Ovary (tissue), 7 donors: ENCODE measurements at regions not wholly inside any gene's neighbourhood (a gene's known extent, or its start where the extent isn't known, plus 50 kb on each side); places are given as distances from the start of the nearest gene placed in this dataset.

ENCODE experiments used
- DNase-seq, 5 donors: peaks; one replicate each; pipeline ENCODE4 v3.0.0-alpha.2; 2019 to 2020
- H3K27ac ChIP-seq, 2 donors: fragments of 200-600 bp; one replicate each; pipeline versions ENCODE4 v1.5.1 to v1.8.0; 2019 to 2022
- H3K27me3 ChIP-seq: fragments of 200-600 bp; one replicate; pipeline ENCODE4 v1.8.0; 2022
- H3K36me3 ChIP-seq: fragments of 200-600 bp; sonication (generic); one replicate; pipeline ENCODE4 v1.5.1; 2019
- H3K4me1 ChIP-seq: one replicate; pipeline ENCODE4 v1.8.1; 2013; ENCODE audit warnings: mild to moderate bottlenecking, moderate library complexity; ENCODE audit not compliant: insufficient read depth
- H3K4me3 ChIP-seq: fragments of 200-600 bp; sonication (generic); one replicate; pipeline ENCODE4 v1.5.1; 2017
- H3K9me3 ChIP-seq, 2 donors: fragments of 200-600 bp in 1 of 2; sonication (generic) in 1 of 2; one replicate each; pipeline versions ENCODE4 v1.5.1 to v1.8.1; 2013 to 2019; ENCODE audit warnings: mild to moderate bottlenecking in 1 of 2, moderate library complexity in 1 of 2
- CTCF ChIP-seq, 3 donors: fragments of 450-650 bp in 2 of 3; fragments of 200-600 bp in 1 of 3; IDR thresholded peaks; one replicate each; pipeline versions ENCODE4 v1.5.1 to v1.8.0; 2016 to 2022; ENCODE audit warnings: antibody characterized with exemption in 3 of 3, mild to moderate bottlenecking in 1 of 3
- EP300 ChIP-seq: sonication (generic); formaldehyde crosslinking; IDR thresholded peaks from one replicate; pipeline ENCODE4 v1.6.1; 2017; ENCODE audit warnings: antibody characterized with exemption
- POLR2A ChIP-seq: fragments of 450-650 bp; IDR thresholded peaks from one replicate; pipeline ENCODE4 v1.6.1; 2017; ENCODE audit warnings: antibody characterized with exemption, mild to moderate bottlenecking, moderate library complexity
- WGBS, 3 donors: extraction: QIAGEN DNeasy Blood & Tissue Kit in 1 of 3; methylation state at CpG; one replicate each; pipeline versions ENCODE4 v1.1.5 to v1.1.7; 2013 to 2017; 5-methylcytosine and 5-hydroxymethylcytosine counted together
- intact Hi-C, 4 donors: fragments of 100-400 bp; cut with DNase I; formaldehyde crosslinking; loops; one replicate each; pipeline versions ENCODE4 v1.11.0 to v1.15.1; 2022 to 2023
- donor health status: DM: no; HTN: no; CAD: no; lungs with moderate emphysema.
- donor health status: DM: no; HTN: no; CAD: no.
- donor health status: Bipolar disorder and iron deficiency.
- donor health status: DM: no; HTN: no; CAD: no.
- donor health status: DM: yes; HTN: yes; CAD: no.

- Histone ChIP-seq H3K9me3 (no peaks in the 10 kb centered on the region), H3K36me3 (no peaks in the 10 kb centered on the region), H3K27me3 (no peaks in the 10 kb centered on the region), H3K4me3 (no peak overlapping the region), H3K27ac (no peak overlapping the region), H3K4me1 (no peaks in the 10 kb centered on the region)
- no peak for DNase-seq
- 74 to 80% (median 78%) methylated on average over 9 of the region's 9 CpGs for WGBS, 3 donors
- intact Hi-C loops = loop anchor here in 1 of 4 donors (10.0 kb wide), 2 partner anchors 135 to 455 kb away; partner anchors contain the start of gene SYT6
- TF ChIP-seq EP300 = no peak
- TF ChIP-seq POLR2A = no peak
- TF ChIP-seq CTCF (IDR thresholded peaks at IDR 0.05) = no peak
Observed at GRCh38 chr1:114289306-114289705, 135.6 kb upstream of the SYT6 start.

- Histone ChIP-seq H3K36me3 (no peaks in the 10 kb centered on the region), H3K4me1 (no peaks in the 10 kb centered on the region), H3K4me3 (no peak overlapping the region), H3K9me3 (no peaks in the 10 kb centered on the region), H3K27me3 (no peaks in the 10 kb centered on the region), H3K27ac (no peak overlapping the region)
- 87 to 91% (median 89%) methylated on average over 3 of the region's 3 CpGs for WGBS, 3 donors
- TF ChIP-seq POLR2A (no peak), CTCF (IDR thresholded peaks at IDR 0.05) (no peak), EP300 (no peak)
- DNase-seq = no peak
- intact Hi-C loops = loop anchor here in 1 of 4 donors (10.0 kb wide), 2 partner anchors 132 to 452 kb away; partner anchors contain the start of gene SYT6
Observed at GRCh38 chr1:114286960-114287359, 133.3 kb upstream of the SYT6 start.

- WGBS, 3 donors = 28 to 46% (median 28%) methylated on average over 1 of the region's 1 CpG
Observed at GRCh38 chr1:114286179-114286578, 132.5 kb upstream of the SYT6 start.

GRCh38 chr1:114282751-114283403, 129.2 kb upstream of the SYT6 start:
- H3K27me3 ChIP-seq = no peaks in the 10 kb centered on the region
- peak; percentile 53 to 79 (median 79) for TF ChIP-seq CTCF (IDR thresholded peaks at IDR 0.05)
- no peak for TF ChIP-seq POLR2A
- intact Hi-C loops = loop anchor here (5.0 to 10.0 kb wide), 6 partner anchors 128 to 451 kb away; partner anchors contain the start of genes OLFML3 (in 1 of the 4) and SYT6 (in 1 of the 4)
- H3K9me3 ChIP-seq = no peaks in the 10 kb centered on the region
- no peaks in the 10 kb centered on the region for H3K36me3 ChIP-seq
- H3K27ac ChIP-seq = no peak overlapping the region
- H3K4me3 ChIP-seq = no peak overlapping the region
- 31 to 38% (median 33%) methylated on average over 7 of the region's 7 CpGs for WGBS, 3 donors
- peak; percentile 83 to 91 (median 89) for DNase-seq
- H3K4me1 ChIP-seq = peaks cover 4% of the 10 kb centered on the region

More at GRCh38 chr1:114286179-114286578, 132.5 kb upstream of the SYT6 start:
- no peak for DNase-seq
- H3K27me3 ChIP-seq = no peaks in the 10 kb centered on the region
- no peak overlapping the region for H3K27ac ChIP-seq
- no peak overlapping the region for H3K4me3 ChIP-seq
- no peaks in the 10 kb centered on the region for H3K4me1 ChIP-seq
- TF ChIP-seq EP300 = no peak
- TF ChIP-seq CTCF (IDR thresholded peaks at IDR 0.05) = no peak
- TF ChIP-seq POLR2A = no peak
- no peaks in the 10 kb centered on the region for H3K36me3 ChIP-seq
- no peaks in the 10 kb centered on the region for H3K9me3 ChIP-seq
- intact Hi-C loops = loop anchor here in 1 of 4 donors (10.0 kb wide), 2 partner anchors 131 to 451 kb away; partner anchors contain the start of gene SYT6
